ENCODE measurements at regions not wholly inside any gene's neighbourhood (a gene's known extent, or its start where the extent isn't known, plus 50 kb on each side); places are given as distances from the start of the nearest gene placed in this dataset.

DNA sequence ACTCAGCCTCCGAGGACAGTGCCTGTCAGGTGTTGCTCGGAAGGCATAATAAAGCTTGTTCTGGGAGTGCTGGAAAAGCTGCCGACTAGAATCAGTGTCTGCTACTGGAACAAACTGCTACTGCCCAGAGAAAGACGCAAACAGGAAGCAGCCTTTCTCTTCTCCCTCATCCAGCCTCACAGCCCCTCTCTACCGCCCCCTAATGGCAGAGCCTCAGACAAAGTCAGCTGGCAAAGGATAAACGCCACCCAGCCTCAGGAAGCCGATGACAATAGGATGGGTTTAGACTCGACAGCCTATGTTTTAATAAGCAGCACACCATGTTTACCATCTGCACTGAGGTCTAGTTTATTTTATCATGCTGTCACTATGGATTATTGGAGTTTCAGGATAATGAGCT, 169.5 kb upstream of the LYZL1 start:
- intact Hi-C loops (cut with micrococcal nuclease; ENCODE audit: unreplicated experiment): no loop called here
- ATAC-seq (no peak), DNase-seq (ENCODE audit: low read depth, low spot score) (no peak)
- TF ChIP-seq POLR2AphosphoS5 (IDR thresholded peaks at IDR 0.05; ENCODE audit: low read depth, low read length): no peak
- TF ChIP-seq SIN3A (IDR thresholded peaks at IDR 0.05; ENCODE audit: borderline replicate concordance, insufficient read depth, low read depth, low read length): no peak
- TF ChIP-seq, protein P1, sequence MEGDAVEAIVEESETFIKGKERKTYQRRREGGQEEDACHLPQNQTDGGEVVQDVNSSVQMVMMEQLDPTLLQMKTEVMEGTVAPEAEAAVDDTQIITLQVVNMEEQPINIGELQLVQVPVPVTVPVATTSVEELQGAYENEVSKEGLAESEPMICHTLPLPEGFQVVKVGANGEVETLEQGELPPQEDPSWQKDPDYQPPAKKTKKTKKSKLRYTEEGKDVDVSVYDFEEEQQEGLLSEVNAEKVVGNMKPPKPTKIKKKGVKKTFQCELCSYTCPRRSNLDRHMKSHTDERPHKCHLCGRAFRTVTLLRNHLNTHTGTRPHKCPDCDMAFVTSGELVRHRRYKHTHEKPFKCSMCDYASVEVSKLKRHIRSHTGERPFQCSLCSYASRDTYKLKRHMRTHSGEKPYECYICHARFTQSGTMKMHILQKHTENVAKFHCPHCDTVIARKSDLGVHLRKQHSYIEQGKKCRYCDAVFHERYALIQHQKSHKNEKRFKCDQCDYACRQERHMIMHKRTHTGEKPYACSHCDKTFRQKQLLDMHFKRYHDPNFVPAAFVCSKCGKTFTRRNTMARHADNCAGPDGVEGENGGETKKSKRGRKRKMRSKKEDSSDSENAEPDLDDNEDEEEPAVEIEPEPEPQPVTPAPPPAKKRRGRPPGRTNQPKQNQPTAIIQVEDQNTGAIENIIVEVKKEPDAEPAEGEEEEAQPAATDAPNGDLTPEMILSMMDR (IDR thresholded peaks at IDR 0.05): peak; percentile 37
- ChIA-PET CTCF (no interaction called here), POLR2A (no interaction called here)
- in situ Hi-C loops (cut with HindIII; ENCODE audit: low pct_unique_long_range_greater_than_20kb, low sequenced_read_pairs): no loop called here
- no peaks in the 10 kb centered on the region for H3K36me3 ChIP-seq (ENCODE audit: control insufficient read depth, insufficient read depth, low read length)
- H3K27me3 ChIP-seq (ENCODE audit: control insufficient read depth, insufficient read depth, low read length): no peaks in the 10 kb centered on the region
- H3K9me3 ChIP-seq (ENCODE audit: control insufficient read depth, insufficient read depth, low read depth, low read length): peaks cover 3% of the 10 kb centered on the region; the same call in 1 of the 2 replicates
- no peaks in the 10 kb centered on the region for H3K4me1 ChIP-seq (ENCODE audit: control insufficient read depth, insufficient read depth, low read length)
- H3K4me3 ChIP-seq (ENCODE audit: low read depth in 2 of 2, low read length in 2 of 2): no peak overlapping the region
- H3K27ac ChIP-seq (ENCODE audit: low read length): no peak overlapping the region
- BruUV-seq (replicated peaks): no TSS peak

DNA sequence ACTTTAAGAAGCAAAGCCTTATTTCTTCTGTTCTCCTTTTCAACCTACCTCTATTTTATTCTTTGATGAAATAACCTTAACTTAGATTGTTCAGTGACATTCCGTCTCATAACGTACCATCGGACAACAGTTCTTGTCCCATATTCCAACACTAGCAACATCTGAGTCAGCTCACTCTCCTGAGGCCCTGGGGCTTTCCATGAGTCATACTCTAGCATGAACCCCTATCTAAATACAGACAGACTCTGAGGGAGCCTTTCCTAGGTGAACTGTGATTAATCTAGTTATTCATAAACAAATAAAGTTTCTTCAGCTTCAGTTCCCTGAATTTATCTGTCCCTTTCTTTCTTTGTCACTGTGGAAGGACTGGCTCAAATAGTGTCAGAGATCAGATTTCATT, 168.7 kb upstream of the LYZL1 start:
- Histone ChIP-seq H3K4me3 (ENCODE audit: low read depth in 2 of 2, low read length in 2 of 2) (no peak overlapping the region), H3K36me3 (ENCODE audit: control insufficient read depth, insufficient read depth, low read length) (no peaks in the 10 kb centered on the region), H3K9me3 (ENCODE audit: control insufficient read depth, insufficient read depth, low read depth, low read length) (peaks cover 3% of the 10 kb centered on the region; the same call in 1 of the 2 replicates), H3K4me1 (ENCODE audit: control insufficient read depth, insufficient read depth, low read length) (no peaks in the 10 kb centered on the region), H3K27ac (ENCODE audit: low read length) (no peak overlapping the region), H3K27me3 (ENCODE audit: control insufficient read depth, insufficient read depth, low read length) (no peaks in the 10 kb centered on the region)
- POLR2A ChIA-PET: no interaction called here
- intact Hi-C loops (cut with micrococcal nuclease; ENCODE audit: unreplicated experiment): no loop called here
- no TSS peak for BruUV-seq (replicated peaks)
- CTCF ChIA-PET: no interaction called here
- TF ChIP-seq, protein P2, sequence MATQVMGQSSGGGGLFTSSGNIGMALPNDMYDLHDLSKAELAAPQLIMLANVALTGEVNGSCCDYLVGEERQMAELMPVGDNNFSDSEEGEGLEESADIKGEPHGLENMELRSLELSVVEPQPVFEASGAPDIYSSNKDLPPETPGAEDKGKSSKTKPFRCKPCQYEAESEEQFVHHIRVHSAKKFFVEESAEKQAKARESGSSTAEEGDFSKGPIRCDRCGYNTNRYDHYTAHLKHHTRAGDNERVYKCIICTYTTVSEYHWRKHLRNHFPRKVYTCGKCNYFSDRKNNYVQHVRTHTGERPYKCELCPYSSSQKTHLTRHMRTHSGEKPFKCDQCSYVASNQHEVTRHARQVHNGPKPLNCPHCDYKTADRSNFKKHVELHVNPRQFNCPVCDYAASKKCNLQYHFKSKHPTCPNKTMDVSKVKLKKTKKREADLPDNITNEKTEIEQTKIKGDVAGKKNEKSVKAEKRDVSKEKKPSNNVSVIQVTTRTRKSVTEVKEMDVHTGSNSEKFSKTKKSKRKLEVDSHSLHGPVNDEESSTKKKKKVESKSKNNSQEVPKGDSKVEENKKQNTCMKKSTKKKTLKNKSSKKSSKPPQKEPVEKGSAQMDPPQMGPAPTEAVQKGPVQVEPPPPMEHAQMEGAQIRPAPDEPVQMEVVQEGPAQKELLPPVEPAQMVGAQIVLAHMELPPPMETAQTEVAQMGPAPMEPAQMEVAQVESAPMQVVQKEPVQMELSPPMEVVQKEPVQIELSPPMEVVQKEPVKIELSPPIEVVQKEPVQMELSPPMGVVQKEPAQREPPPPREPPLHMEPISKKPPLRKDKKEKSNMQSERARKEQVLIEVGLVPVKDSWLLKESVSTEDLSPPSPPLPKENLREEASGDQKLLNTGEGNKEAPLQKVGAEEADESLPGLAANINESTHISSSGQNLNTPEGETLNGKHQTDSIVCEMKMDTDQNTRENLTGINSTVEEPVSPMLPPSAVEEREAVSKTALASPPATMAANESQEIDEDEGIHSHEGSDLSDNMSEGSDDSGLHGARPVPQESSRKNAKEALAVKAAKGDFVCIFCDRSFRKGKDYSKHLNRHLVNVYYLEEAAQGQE (IDR thresholded peaks at IDR 0.05; ENCODE audit: insufficient read depth in 1 of 2, low read depth in 2 of 2, low read length in 1 of 2): no peak
- TF ChIP-seq, protein P1 (IDR thresholded peaks at IDR 0.05): no peak
- TF ChIP-seq TCF7L2 (IDR thresholded peaks at IDR 0.05; ENCODE audit: low read depth, low read length) (no peak), POLR2AphosphoS5 (IDR thresholded peaks at IDR 0.05; ENCODE audit: low read depth, low read length) (no peak), SIN3A (IDR thresholded peaks at IDR 0.05; ENCODE audit: borderline replicate concordance, insufficient read depth, low read depth, low read length) (no peak)
- ATAC-seq: 0 out of 2 replicates have a peak, but pooled peaks have one; percentile 53
- DNase-seq (ENCODE audit: low read depth, low spot score): no peak
- in situ Hi-C loops (cut with HindIII; ENCODE audit: low pct_unique_long_range_greater_than_20kb, low sequenced_read_pairs): no loop called here

Data from Panc1 (cell line).